PC-9 (cell line): ENCODE measurements at regions not wholly inside any gene's neighbourhood (a gene's known extent, or its start where the extent isn't known, plus 50 kb on each side); places are given as distances from the start of the nearest gene placed in this dataset.

Experiments
- EZH2 ChIP-seq: fragments of 200-600 bp; sonication (generic); IDR thresholded peaks from 2 replicates; pipeline ENCODE4 v1.8.0; 2017; ENCODE audit warnings: antibody characterized with exemption, low read depth
- TF ChIP-seq, protein P1 (sequence below): fragments of 200-600 bp; sonication (generic); conservative IDR thresholded peaks from 2 replicates; pipeline ENCODE4 v1.6.1; 2017; ENCODE audit warnings: mixed run types, antibody characterized with exemption, mild to moderate bottlenecking, moderate library complexity

DNA sequence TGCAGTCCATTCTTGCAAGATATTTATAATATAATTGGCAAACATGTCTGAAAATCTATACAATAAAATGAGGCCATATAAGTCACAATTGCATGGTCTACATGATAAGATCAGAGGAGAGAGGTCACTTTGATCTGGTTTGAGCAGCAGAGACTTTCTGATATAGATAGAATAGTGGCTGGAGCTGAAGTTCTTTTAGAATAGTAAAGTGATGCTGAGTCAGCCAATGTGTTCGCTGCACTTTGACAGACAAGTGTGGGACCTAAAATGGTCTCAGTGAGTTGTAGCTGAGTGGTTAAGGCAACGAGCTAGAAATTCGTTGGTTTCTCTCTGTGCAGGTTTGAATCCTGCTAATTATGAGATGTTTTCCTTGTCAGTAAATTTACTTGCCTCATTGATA, 257.0 kb upstream of the C11orf87 start:
- TF ChIP-seq, protein P1, sequence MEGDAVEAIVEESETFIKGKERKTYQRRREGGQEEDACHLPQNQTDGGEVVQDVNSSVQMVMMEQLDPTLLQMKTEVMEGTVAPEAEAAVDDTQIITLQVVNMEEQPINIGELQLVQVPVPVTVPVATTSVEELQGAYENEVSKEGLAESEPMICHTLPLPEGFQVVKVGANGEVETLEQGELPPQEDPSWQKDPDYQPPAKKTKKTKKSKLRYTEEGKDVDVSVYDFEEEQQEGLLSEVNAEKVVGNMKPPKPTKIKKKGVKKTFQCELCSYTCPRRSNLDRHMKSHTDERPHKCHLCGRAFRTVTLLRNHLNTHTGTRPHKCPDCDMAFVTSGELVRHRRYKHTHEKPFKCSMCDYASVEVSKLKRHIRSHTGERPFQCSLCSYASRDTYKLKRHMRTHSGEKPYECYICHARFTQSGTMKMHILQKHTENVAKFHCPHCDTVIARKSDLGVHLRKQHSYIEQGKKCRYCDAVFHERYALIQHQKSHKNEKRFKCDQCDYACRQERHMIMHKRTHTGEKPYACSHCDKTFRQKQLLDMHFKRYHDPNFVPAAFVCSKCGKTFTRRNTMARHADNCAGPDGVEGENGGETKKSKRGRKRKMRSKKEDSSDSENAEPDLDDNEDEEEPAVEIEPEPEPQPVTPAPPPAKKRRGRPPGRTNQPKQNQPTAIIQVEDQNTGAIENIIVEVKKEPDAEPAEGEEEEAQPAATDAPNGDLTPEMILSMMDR, result no peak
- no peak for TF ChIP-seq EZH2
